Suprapubic skin (tissue), 4 donors: ENCODE measurements at regions not wholly inside any gene's neighbourhood (a gene's known extent, or its start where the extent isn't known, plus 50 kb on each side); places are given as distances from the start of the nearest gene placed in this dataset.

ENCODE experiments used
- DNase-seq, 2 donors: peaks; one replicate each; pipeline ENCODE4 v3.0.0-alpha.2; 2019; ENCODE audit warnings: low spot score in 2 of 2
- H3K27ac ChIP-seq: fragments of 200-600 bp; sonication (generic); one replicate; pipeline ENCODE4 v1.5.1; 2019
- H3K27me3 ChIP-seq: fragments of 200-600 bp; sonication (generic); one replicate; pipeline ENCODE4 v1.5.1; 2019
- H3K36me3 ChIP-seq: fragments of 200-600 bp; sonication (generic); one replicate; pipeline ENCODE4 v1.5.1; 2019
- H3K4me1 ChIP-seq: fragments of 200-600 bp; sonication (generic); one replicate; pipeline ENCODE4 v1.5.1; 2019
- H3K4me3 ChIP-seq: fragments of 200-600 bp; sonication (generic); one replicate; pipeline ENCODE4 v1.5.1; 2019; ENCODE audit warnings: mild to moderate bottlenecking
- H3K9me3 ChIP-seq: fragments of 200-600 bp; sonication (generic); one replicate; pipeline ENCODE4 v1.5.1; 2019
- CTCF ChIP-seq, 2 donors: fragments of 200-600 bp in 1 of 2; fragments of 450-650 bp in 1 of 2; sonication (generic) in 1 of 2; IDR thresholded peaks; one replicate each; pipeline ENCODE4 v1.5.1; 2016 to 2019; ENCODE audit warnings: antibody characterized with exemption in 2 of 2, mild to moderate bottlenecking in 1 of 2, moderate library complexity in 1 of 2
- EP300 ChIP-seq: sonication (generic); formaldehyde crosslinking; IDR thresholded peaks from one replicate; pipeline ENCODE4 v1.6.1; 2017; ENCODE audit warnings: antibody characterized with exemption
- POLR2A ChIP-seq, 2 donors: fragments of 450-650 bp; IDR thresholded peaks; one replicate each; pipeline ENCODE4 v1.6.1; 2017; ENCODE audit warnings: antibody characterized with exemption in 2 of 2, mild to moderate bottlenecking in 2 of 2, moderate library complexity in 2 of 2
- POLR2AphosphoS5 ChIP-seq, 3 donors: sonication (generic); formaldehyde crosslinking; IDR thresholded peaks; one replicate each; pipeline ENCODE4 v1.6.1; 2017; ENCODE audit warnings: antibody characterized with exemption in 3 of 3
- WGBS: methylation state at CpG from one replicate; pipeline ENCODE4 v1.1.5; 2018; 5-methylcytosine and 5-hydroxymethylcytosine counted together

- H3K9me3 ChIP-seq: no peaks in the 10 kb centered on the region
- H3K36me3 ChIP-seq: no peaks in the 10 kb centered on the region
- H3K4me3 ChIP-seq: no peak overlapping the region
- H3K27me3 ChIP-seq: no peaks in the 10 kb centered on the region
- 81% methylated on average over 3 of the region's 3 CpGs for WGBS
- no peak for TF ChIP-seq POLR2AphosphoS5 (IDR thresholded peaks at IDR 0.05)
- TF ChIP-seq CTCF (IDR thresholded peaks at IDR 0.05): no peak
- no peak for TF ChIP-seq EP300
- no peak for TF ChIP-seq POLR2A (IDR thresholded peaks at IDR 0.05)
- H3K27ac ChIP-seq: no peak overlapping the region
- DNase-seq: no peak
- H3K4me1 ChIP-seq: no peaks in the 10 kb centered on the region
Measured at GRCh38 chr3:31410411-31410810, 122.3 kb upstream of the STT3B start.

- no peaks in the 10 kb centered on the region for H3K4me1 ChIP-seq
- H3K9me3 ChIP-seq: no peaks in the 10 kb centered on the region
- H3K27ac ChIP-seq: no peak overlapping the region
- 96% methylated on average over 1 of the region's 1 CpG for WGBS
- no peak for TF ChIP-seq POLR2AphosphoS5 (IDR thresholded peaks at IDR 0.05)
- H3K36me3 ChIP-seq: no peaks in the 10 kb centered on the region
- no peak for DNase-seq
- H3K4me3 ChIP-seq: no peak overlapping the region
- no peaks in the 10 kb centered on the region for H3K27me3 ChIP-seq
Measured at GRCh38 chr3:31412832-31413231, 119.9 kb upstream of the STT3B start.

GRCh38 chr3:31413515-31413914 is 119.2 kb upstream of the STT3B start:
- no peak for DNase-seq
- Histone ChIP-seq H3K4me3 (no peak overlapping the region), H3K9me3 (no peaks in the 10 kb centered on the region), H3K27ac (no peak overlapping the region), H3K36me3 (no peaks in the 10 kb centered on the region), H3K27me3 (no peaks in the 10 kb centered on the region), H3K4me1 (no peaks in the 10 kb centered on the region)
- TF ChIP-seq POLR2AphosphoS5 (IDR thresholded peaks at IDR 0.05) (no peak), EP300 (no peak), CTCF (IDR thresholded peaks at IDR 0.05) (no peak), POLR2A (IDR thresholded peaks at IDR 0.05) (no peak)

GRCh38 chr3:31416980-31417379 is 115.7 kb upstream of the STT3B start:
- Histone ChIP-seq H3K27ac (no peak overlapping the region), H3K4me1 (no peaks in the 10 kb centered on the region), H3K36me3 (no peaks in the 10 kb centered on the region), H3K27me3 (no peaks in the 10 kb centered on the region), H3K4me3 (no peak overlapping the region), H3K9me3 (no peaks in the 10 kb centered on the region)
- 79% methylated on average over 4 of the region's 4 CpGs for WGBS
- no peak for DNase-seq
- TF ChIP-seq POLR2AphosphoS5 (IDR thresholded peaks at IDR 0.05) (no peak), CTCF (IDR thresholded peaks at IDR 0.05) (no peak), POLR2A (IDR thresholded peaks at IDR 0.05) (no peak), EP300 (no peak)

GRCh38 chr3:31417486-31417885 is 115.2 kb upstream of the STT3B start:
- Histone ChIP-seq H3K4me3 (no peak overlapping the region), H3K9me3 (no peaks in the 10 kb centered on the region), H3K36me3 (no peaks in the 10 kb centered on the region), H3K4me1 (no peaks in the 10 kb centered on the region), H3K27ac (no peak overlapping the region), H3K27me3 (no peaks in the 10 kb centered on the region)
- TF ChIP-seq CTCF (IDR thresholded peaks at IDR 0.05): no peak
- DNase-seq: no peak
- 79% methylated on average over 1 of the region's 1 CpG for WGBS

- no peaks in the 10 kb centered on the region for H3K4me1 ChIP-seq
- 90% methylated on average over 4 of the region's 4 CpGs for WGBS
- TF ChIP-seq EP300: no peak
- H3K9me3 ChIP-seq: no peaks in the 10 kb centered on the region
- H3K27ac ChIP-seq: no peak overlapping the region
- DNase-seq: no peak
- H3K27me3 ChIP-seq: no peaks in the 10 kb centered on the region
- no peaks in the 10 kb centered on the region for H3K36me3 ChIP-seq
- no peak overlapping the region for H3K4me3 ChIP-seq
Measured at GRCh38 chr3:31420311-31420710, 112.4 kb upstream of the STT3B start.
